GM19395 (cell line): ENCODE measurements at regions not wholly inside any gene's neighbourhood (a gene's known extent, or its start where the extent isn't known, plus 50 kb on each side); places are given as distances from the start of the nearest gene placed in this dataset.

ENCODE experiments used
- ATAC-seq: cut with Tn5 transposase; IDR thresholded peaks from one replicate; pipeline ENCODE4 v1.9.1; 2021; ENCODE audit warnings: mild to moderate bottlenecking, moderate library complexity; ENCODE audit not compliant: unreplicated experiment

DNA sequence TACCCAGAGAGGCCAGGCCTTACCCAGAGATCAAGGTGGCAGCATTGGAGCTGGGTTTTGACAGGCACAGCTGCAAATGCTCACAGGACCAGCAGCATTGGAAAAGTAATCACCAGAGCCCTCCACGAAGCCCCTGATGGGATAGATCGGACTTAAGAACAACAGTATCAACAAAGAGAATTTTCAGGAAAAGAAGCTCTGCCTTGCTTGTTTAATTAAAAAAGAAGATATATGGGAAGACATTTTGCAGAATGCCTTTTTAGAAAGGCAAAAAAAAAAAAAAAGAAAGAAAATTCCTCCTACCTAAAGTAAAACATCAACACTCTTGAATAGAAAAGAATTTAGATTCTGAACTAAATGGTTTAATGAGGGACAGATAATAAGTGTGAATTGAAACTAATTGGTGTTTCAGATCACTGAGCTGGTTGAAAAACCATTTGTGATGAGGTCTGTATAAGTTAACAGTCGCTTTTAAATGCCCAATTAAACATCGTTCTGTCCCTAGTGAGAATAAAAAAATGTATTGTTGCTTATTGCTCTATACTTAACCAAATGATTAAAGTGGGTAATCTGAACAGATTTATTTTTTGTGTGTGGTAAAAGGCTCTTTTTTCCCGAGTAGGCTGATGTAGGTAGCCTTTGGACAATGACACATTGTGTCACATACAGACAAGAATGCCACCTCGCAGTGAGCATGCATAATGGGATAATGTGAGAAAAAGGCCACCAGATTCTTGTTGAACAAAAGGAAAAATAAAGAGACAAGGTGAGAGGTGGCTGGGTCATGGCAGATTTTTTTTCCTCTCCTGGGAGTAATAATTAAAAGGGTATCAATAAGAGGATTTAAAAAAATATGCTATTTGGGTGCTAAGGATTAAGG, 93.0 kb upstream of the ARGLU1 start:
- no peak for ATAC-seq

GRCh38 chr13:106657104-106657503, 89.2 kb upstream of the ARGLU1 start:
- no peak for ATAC-seq

GRCh38 chr13:106656186-106656585, 88.2 kb upstream of the ARGLU1 start:
- no peak for ATAC-seq

DNA sequence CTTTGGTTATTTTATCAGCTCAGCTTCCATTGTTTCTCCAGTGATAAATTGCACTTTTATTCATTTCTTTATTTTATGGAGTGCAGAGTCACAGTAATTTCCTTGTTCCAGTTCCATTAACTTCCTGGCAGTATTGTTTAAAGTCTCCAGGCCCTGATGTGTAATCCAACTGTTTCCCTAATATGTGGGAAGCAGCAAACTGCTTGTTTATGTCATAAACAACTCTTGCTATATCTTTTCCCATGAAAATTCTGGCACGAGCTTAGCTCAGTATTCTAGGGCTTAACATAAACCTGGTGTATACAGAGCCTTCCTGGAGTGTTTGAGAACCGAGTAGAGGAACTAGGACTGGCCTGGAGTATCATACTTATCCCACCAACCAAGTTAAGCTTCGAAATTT, 83.5 kb upstream of the ARGLU1 start:
- ATAC-seq, result no peak

DNA sequence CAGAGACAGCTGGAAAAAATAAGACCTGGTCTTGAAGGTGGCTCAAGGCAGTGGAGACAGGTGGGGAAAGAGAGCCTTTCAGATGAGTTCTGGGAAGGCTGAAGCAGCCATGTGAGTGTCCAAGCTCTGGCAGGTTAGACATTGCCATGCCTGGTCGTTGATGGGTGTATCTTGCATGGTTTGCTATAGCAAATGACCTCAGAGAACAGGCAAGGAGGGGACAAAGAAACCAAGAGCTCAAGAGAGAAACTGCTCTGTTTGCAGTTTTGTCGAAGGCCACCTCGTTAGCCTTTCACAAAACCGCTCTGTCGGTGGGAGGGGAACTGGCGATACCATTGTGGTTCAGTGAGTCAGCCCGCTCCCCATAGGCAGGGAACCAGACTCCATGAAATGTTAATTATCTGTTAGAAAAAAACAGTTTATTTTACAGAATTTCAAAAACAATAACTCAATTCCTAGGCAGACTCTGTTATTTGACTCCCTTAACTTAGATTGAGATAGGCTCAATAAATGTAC, 82.8 kb upstream of the ARGLU1 start:
- ATAC-seq, result no peak

DNA sequence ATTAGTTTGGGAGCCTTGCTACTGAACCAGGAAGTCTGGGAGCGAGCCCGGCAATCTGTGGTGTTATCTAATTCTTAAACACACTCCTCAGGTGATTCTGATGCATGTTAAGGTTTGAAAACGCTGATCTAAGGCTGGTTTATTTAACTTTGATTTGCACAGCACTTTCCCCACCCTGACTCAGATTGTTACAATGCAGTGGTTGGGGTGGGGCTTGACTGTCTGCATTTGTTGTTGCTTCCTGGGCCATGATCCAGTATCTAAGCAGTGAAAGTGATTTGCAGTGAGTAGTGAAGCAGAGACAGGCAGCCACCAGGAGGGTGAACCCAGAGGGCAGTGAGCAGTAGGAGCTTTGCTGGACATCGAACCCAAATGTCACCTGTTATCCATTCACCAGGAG, 81.6 kb upstream of the ARGLU1 start:
- no peak for ATAC-seq

DNA sequence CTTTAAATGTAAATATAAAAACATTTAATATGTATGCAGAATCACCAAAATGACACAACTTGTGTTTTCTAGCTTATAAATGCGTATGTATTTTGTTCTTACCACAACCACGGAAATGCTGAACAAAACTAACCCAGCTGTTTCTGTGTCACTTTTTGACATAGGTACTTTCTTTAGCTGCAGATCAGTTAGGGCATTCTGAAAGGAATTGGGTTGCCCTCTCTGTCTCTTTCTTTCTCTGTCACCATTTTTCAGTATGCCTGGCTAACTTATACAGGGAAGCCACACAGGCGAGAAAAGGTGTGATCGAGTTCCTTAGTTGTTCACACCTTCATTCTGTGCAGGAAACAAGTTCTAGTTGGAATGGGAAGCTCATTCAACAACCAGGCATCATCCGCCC, 72.6 kb upstream of the ARGLU1 start:
- no peak for ATAC-seq

- no peak for ATAC-seq
These were observed 69.6 kb upstream of the ARGLU1 start for GRCh38 chr13:106637519-106637918.

DNA sequence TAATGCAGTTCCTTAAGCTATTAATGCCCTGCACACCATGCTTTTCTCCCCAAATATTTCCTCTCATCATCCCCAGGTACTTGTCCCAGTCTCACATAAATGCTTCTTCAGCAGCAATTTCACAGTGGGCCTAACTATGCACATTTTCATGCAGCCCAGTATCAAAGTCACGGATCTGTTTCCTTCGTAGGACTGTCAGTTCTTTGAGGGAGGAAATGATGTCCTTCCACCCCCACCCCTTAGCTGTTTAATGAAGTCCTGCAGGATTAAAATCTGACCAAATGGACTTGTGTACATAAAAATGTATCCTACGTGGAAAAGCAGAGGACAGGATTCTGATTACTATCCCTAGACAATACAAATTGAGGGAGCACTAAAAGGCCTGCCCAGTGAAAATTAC, 68.6 kb upstream of the ARGLU1 start:
- ATAC-seq, result no peak

DNA sequence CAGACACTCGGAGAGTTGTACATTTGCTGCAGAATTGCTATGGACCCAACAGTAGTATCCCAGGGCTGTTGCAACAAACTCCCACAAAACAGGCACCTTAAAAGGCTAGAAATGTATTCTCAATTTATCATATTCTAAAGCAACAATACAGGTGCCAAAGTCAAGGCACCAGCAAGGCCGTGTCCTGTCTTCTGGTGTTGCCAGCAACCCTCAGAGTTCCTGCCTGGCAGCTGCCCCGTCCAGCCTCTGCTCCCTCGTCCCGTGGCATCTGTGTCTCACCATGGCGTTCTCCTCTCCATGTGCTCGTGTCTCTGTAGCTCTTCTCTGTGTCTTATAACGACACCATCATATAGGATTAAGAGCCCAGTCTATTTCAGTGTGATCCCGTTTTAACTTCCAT, 67.7 kb upstream of the ARGLU1 start:
- no peak for ATAC-seq

DNA sequence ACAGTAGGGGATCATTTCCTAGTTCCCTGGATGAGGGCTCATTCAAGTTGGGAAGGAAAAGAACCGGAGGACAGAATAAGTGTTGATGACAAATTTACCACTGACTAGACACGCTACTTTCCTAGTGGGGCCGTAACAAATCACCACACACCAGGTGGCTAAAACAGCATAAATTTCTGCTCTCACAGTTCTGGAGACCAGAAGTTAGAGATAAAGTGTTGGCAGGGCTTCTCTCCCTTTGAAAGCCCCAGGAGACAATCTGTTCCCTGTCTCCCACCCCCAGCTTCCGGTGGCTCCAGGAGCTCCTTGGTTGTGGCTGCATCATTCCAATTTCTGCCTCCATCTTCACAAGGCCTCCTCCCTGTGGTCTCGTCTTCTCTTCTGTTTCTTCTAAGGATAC, 65.4 kb upstream of the ARGLU1 start:
- no peak for ATAC-seq

- ATAC-seq, result no peak
These were observed 62.7 kb upstream of the ARGLU1 start for GRCh38 chr13:106630650-106631049.

DNA sequence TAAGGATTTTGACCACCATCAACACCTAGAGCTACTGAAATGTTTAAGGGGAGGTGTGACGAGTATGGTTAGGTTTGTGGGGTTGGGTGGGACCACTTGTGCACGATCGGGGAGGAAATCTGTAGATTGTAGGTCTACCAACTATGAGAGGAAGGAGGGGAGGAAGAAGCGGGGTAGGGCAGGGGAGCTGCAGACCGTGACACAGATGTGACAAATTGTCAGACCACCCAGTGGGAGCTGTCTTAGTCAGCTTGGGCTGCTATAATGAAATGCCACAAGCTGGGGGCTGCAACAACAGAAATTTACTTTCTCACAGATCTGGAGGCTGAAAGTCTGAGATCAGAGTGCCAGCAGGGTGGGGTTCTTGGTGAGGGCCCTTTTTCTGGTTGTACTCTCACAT, 62.2 kb upstream of the ARGLU1 start:
- ATAC-seq, result no peak

- ATAC-seq, result no peak
These were observed 61.2 kb upstream of the ARGLU1 start for GRCh38 chr13:106628936-106629659.

DNA sequence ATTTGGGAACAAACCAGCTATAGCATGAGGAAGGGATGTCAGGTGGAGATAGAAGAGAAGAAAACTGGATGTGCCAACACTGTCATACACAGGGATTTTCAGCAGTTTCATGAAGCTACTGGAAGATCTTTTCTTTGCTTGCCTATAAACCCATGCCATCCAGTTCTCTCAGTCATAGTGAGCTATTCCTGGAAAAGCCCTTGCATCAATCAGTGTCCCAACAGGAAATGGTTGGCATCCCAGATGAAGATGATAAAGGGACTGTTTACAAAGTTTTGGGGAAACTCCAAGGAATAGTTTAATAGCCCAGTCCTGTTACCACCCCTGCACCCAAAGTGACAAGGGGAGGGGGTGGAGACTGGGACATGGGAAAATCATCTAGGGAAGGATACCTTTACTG, 58.5 kb upstream of the ARGLU1 start:
- no peak for ATAC-seq

- ATAC-seq, result no peak
These were observed 57.6 kb upstream of the ARGLU1 start for GRCh38 chr13:106625578-106625977.

GRCh38 chr13:106623799-106624460, 56.0 kb upstream of the ARGLU1 start:
- no peak for ATAC-seq

GRCh38 chr13:106621833-106622232, 53.9 kb upstream of the ARGLU1 start:
- ATAC-seq, result no peak

DNA sequence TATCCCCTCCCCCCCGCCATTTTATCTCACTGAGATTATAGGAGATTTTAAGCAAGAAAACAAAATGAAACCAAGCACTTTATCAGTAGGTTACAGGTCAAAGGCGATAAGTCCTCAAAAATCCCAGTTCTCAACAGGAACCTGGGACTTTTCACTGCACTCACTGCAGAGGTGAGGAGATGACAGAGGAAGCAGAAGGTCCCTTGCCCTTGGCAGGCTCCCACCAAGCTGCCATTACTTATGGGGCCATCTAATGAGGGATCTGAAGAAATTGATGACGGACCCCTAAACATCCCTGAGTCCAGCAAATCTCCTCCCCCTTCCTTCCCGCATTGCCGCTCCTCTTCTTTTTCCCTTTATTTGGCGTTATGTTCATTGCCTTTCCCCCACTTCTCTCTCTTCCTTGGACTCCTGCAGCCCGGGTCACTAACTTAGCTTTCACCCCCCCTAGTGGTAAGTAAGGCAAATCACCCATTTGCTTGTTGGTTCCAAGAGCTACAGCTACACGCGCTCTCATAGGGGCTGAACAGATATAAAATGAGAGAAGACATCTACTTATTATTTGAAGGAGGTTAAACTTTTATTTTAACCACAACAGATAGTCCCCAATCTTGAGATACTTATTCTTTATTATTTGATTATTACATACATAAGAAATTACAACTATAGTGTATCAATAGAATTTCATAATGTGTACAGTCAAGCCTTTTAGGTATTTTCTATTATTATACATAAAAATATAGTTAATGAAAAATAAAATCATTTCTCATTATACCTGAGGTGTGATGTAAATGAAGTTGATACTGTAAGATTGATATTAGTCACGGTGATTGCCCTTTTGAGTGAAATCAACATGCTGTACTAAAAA, 52.0 kb upstream of the ARGLU1 start:
- peak; percentile 99 for ATAC-seq
